Nucleus accumbens (tissue), 56 donors: ENCODE measurements at regions not wholly inside any gene's neighbourhood (a gene's known extent, or its start where the extent isn't known, plus 50 kb on each side); places are given as distances from the start of the nearest gene placed in this dataset.

Experiments used
- DNase-seq, 56 donors: peaks; one replicate each; lab custom pipeline; 2025; lab: John Stamatoyannopoulos, UW

DNA sequence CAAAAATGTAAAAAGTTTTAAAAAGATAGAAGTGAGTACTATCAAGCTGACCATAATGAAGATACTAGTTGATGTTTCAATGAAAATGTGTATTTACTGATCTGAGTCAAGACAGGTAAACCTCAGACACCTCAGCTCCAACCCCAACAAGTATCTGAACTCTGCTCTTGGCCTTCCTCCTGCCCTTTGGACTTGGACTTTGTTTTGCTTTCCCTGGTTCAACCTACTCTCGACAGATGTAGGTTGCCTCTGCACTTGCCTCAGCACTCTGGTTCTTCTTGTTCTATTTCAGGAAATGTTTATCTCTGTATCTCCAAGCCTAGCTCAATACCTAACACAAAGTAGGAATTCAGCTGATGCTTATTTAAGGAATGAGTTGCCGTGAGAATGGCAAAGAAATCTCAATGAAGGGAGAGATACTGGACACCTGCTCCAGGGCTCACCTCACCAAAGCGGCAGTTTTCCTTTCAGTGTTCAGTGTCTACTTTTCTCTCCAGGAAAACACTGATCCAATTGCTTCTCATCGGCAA is 248.8 kb upstream of the CTAGE1 start:
- DNase-seq, result no peak

DNA sequence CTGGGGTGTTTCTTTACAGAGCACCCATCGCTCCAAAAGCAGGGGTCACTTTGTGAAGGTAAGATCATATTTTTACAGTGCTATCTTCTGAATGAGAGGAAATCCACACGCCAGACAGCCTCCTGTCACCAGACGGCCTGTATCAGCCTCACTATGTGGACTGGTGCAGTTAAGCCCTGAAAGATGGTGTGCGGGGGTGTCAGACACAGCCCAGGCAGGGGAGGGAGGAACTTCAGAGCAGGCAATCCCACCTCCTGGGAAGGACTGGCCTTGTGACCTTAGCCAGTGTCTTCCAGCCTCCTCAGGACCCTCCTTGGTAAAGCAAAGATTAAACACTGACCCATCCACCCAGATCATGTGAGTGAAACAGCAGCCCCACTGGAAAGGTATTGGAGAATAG is 249.4 kb upstream of the CTAGE1 start:
- no peak for DNase-seq

DNA sequence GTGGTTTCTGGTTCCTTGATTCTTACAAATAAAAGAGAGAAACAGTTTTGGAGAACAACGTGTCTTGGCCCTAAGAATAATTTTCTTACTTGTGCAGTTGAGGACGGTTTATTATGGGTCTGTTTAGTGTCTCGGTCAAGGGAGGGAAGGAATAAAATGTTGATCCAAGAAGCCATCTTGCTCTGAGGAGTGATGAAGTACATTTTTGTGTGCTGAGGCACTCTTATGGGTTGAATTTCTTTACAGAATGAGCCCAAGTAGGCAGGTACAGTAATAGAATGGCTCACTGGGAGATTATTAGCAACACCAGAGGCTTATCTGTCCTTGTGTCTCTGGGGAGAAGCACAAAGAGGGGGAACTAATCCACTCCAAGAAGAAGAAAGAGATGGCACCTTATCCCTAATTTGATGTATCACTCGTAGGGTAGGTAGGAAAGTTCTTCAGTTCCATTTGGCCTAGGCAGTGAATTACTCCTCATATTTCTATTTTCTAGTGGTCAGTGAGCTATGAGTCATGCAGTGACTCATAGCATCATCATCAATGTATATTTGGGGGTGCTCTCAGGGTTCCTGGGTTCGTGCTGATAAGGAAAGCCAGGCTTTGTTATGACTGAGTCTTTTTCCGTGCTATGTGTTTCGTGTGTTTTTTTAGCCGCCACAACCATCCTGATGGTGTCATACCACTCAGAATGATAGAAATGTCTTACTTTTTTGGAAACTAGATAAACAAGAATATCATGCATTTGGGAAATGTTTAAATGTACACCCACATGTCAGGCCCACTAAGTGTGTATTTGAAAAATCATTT is 250.1 kb upstream of the CTAGE1 start:
- DNase-seq, result no peak

DNA sequence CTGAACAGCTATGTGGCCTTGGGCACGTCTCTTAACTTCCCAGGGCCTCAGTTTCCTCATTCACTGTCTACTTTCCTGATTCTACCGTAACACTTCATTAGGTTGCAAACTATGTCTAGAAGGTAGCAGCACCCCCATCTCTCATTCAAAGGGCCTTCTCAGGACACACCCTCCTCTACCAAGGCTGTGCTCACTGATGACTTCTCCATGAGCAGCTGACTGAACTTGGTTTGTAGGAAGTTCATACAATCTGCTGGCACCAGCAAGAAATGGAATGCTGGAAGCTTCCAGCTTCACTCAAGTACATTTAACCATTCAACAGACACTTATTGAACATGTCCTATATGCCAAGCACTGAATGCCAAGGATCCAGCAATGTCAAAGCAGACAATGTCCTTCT is 250.8 kb upstream of the CTAGE1 start:
- no peak for DNase-seq

DNA sequence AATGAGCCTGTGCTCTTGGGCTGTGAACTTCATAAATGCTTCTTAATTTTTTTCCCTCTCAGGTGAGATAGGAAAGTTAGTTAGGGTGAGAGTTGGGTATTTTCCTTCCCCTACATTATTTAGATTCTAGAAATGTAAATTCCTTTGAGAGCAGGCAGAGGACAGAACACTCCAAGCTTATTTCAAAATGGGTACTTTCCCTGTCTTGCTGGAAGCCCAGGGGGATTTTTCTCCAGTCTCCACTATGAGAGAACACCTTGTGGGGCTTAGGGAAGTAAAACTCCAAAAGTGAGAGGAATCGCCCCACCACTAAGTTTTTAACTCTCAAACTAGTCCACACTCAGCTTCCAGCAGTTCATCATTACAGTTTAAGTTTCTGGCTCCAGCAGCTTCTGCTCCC is 253.2 kb upstream of the CTAGE1 start:
- no peak for DNase-seq

DNA sequence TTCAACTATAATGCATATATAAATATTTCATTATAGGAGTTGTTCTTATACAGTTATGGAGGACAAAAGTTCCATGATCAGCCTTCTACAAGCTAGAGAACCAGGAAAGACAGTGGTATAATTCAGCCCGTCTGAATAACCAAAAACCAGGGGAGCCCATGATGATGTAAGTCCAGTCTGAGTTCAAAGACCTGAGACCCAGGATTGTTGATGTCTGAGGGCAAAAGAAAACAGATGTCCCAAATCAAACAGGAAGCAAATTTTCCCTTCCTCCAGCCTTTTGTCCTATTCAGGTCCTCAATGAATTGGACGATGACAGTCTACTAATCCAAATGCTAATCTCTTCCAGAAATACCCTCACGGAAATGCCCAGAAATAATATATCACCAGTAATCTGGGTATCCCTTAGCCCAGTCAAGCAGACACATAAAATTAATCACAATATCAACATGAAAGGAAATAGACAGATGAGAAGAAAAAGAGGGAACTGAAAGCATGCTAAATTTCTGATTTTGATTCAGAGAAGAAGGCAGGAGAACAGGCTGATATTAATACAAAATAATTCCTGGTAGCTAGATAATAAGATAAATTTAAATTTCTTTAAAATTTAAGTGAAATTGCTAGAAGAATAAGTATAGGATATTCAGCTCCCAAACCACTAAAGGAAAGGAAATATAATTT is 255.6 kb upstream of the CTAGE1 start:
- no peak for DNase-seq

DNA sequence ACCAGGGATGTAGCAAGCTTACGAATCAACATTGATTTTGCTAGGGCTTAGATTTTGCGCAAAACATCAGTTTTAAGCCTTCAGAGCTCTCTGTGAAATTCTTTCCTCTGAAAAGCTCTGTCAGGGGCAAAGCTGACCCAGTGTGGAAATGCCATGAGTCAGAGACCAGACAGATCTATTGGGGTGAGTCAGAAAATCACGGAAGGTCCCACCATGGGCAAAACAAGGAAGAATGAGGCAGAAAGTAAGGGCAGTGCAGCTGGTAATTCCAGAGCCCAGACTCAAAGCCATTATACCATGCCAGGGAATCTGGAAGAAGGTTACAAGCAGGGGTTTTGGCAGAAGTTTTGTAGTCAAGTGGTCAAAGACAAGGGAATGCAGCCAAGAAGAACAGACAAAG is 256.6 kb upstream of the CTAGE1 start:
- no peak for DNase-seq

DNA sequence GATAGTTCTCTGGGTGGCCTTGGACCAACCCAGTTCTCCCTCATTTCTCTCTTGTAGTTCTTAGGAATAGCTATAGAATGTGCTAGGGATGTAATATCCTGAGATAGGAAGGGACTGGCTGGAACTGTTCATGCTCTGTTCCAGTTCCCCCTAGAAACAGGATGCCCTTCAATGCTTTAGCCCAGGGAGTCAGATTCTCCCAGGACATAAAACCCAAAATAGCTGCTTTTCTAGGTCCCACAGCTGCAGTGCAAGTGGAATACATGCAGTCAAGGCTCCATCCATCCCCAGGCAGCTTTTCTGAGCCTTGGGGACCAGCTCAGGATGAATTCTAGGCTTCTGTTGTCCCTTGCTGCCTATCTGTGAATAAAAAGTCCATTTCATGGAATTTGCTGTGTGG is 257.3 kb upstream of the CTAGE1 start:
- DNase-seq, result no peak

DNA sequence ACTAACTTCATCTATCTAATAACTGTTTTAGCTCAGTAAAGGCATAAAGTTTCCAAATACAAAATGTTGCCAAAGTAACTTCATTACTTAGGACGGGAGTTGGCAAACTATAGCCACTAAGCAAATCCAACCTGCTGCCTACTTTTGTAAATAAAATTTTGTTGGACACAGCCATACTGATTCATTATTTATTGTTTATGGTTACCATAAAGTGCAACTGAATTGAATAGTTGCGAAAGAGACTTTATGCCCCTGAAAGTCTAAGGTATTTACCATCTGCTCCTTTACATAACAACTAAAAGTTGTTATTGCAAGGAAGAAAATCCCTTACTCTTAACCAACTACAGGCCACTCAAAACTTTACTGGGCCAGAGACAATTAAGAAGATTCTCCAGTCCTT is 256.7 kb upstream of the RBBP8 start:
- DNase-seq, result no peak

DNA sequence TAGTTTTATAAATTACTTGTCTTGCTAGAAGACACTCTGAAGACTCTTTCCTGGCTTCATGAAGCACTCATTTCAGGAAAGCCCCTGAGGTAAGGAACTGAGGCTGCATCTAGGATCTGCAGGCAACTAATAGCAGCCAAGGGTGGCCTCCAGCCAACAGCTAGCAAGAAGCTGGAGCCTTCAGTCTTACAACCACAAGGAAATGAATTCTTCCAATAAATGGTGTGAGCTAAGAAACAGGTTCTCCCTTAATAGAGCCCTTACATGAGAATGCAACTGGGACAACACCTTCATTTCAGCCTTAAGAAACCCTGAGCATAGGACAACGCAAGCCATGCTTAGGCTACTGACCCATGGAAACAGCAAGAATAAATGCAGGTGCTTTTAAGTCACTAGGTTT is 254.6 kb upstream of the RBBP8 start:
- no peak for DNase-seq

DNA sequence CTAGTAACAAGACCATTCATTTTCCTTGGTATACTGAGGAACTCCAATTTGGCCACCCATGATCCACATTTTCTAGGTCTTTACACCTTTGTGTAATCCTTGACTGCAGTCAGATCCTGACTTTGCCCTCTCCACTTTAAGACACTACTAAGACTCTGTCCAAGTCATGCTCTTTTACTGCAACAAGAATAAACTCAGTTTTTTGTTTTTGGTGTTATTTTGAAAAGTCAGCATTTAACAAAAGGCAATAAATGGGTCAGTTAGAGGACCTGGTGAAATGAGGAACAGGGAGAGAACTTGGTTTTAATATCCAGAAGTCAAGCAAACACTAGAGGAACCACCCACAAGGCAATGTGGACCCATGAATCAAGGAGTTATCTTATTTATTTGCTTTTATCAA is 252.2 kb upstream of the RBBP8 start:
- DNase-seq, result no peak

DNA sequence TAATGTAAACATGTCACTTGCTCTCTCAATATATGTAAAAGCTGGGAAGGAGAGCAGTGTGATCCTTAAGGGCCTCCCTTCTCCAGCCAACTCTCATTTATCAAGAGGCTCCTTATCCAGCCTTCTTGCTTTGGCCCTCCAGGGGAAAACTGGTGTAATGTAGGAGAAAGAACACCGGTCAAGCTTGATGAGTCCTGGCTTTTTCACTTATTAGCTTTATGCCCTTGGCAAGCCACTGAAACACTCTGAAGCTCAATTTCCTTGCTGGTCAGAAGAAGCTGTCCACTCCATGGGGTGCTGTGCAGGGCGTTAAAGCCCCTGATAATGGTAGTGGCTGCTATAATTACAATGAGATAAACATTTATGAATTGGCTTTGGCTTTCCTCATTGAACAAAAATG is 251.2 kb upstream of the RBBP8 start:
- DNase-seq, result no peak

DNA sequence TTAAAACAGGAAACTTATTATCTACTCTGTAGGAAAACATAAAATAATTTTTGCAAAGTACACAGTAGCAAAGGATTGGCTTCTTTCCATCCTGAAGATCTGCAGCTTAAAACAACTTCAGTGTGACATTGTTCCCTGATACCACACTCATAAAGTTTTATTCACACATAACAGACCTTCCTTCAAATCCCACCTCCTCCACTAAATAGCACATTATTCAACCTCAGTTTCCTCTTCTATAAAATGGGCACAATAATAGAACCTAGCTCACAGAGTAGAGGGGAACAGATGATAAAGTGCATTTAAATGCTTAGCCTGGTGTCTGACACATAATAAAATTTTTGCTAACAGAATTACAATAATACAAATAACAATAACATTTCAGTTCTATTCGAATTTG is 250.4 kb upstream of the RBBP8 start:
- no peak for DNase-seq

DNA sequence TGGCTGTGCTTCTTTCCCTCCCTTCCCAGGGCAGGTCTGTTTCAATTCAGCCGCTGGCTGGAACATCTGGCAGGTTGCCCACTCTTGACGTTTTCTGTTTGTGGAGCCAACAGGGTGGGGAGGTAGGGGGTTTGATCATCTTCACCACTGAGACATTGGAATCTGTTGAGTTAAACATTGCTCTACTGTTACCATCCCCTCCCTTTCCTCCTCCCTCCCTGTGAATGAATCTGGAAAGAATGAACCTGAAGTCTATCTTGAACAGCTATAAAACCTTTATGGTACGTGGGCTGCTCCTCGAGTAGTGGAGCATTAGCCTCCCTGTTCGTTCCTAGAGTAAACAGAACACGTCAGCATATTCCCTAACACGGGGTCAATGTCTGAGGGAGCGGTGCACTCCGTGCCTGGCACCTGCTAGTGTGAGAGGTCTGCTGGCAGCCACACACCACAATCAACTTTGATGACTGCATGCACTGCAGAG is 249.9 kb upstream of the RBBP8 start:
- DNase-seq, result peak in 6 of 56 donors; percentile 1 to 5 (median 2)

DNA sequence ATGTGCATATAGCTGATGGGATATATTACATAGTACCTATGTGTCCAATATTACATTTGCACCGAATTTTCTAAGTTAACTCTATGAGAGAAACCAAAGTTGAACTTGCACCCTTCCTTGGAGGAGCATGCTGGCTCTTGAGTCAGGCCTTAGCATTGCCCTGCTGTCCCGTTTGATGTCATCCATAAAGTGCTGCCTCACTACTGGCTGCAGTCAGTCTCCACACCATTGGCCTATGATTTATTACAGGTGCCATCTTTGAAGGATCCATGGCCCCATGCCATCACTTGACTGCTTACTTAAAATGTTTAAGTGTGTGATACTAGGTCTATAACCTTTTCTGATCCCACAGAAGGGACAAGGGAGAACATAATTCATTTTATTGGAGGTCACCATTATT is 249.3 kb upstream of the RBBP8 start:
- no peak for DNase-seq

DNA sequence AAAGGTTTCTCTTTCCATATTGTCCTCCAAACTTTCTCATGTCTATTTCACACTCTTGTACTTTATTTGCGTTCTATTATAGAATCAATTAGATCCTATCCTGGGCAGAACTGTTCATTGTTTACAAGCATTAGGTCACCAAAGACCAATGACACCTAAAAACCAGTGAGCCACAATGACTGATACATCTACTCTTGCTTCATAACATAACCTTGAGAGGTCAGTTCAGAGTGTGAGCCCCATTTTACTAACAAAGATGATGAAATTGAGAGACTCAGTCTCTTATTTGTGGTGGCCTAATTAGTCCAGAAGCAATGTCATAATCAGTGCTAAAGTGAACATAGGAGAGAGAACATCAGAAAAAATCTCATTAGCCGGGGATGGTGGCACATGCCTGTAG is 248.9 kb upstream of the RBBP8 start:
- no peak for DNase-seq

DNA sequence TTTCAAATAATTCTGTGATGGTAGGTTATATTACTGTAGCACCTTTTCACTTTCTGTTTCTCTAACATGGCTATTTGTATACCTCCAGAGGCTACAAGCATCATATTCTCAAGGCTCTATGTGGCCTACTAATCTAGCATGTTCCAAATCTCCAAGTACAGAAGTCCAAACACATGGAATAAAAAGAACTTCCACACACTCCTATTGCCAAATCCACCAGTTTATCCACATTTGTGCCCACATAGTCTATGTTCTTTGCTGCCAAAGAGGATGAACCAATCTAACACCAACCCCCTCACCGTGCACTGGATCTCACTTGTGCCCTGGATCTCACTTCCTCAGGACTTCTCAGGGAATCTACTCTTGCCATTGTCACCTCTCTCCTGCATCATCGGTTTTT is 247.3 kb upstream of the RBBP8 start:
- no peak for DNase-seq

DNA sequence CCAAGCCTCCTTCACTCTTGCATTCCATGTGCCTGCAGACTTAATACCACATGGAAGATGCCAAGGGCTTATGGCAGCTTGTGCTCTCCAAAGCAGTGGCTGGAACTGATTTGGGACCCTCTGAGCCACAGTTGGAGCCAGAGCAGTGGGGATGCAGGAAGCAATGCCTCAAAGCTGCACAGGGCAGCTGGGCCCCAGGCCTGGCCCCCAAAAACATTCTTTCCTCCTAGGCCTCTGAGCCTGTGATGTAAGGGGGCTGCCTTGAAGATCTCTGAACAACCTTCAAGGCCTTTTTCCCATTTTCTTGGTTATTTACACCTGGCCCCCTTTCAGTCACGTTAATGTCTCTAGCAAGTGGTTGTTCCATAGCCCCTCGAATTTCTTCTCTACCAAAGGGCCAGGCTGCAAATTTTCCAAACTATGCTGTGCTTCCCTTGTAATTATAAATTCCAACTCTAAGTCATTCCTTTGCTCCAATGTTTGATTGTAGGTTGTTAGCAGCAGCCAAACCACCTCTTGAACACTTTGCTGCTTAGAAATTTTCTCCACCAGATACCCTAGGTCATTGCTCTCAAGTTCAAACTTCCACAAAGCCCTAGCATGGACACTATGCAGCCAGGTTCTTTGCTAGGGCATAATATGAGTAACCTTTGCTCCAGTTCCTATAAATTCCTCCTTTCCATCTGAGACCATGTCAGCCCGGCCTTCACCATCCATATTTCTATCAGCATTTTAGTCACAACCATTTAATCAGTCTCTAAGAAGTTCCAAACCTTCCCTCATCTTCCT is 245.0 kb upstream of the RBBP8 start:
- no peak for DNase-seq

DNA sequence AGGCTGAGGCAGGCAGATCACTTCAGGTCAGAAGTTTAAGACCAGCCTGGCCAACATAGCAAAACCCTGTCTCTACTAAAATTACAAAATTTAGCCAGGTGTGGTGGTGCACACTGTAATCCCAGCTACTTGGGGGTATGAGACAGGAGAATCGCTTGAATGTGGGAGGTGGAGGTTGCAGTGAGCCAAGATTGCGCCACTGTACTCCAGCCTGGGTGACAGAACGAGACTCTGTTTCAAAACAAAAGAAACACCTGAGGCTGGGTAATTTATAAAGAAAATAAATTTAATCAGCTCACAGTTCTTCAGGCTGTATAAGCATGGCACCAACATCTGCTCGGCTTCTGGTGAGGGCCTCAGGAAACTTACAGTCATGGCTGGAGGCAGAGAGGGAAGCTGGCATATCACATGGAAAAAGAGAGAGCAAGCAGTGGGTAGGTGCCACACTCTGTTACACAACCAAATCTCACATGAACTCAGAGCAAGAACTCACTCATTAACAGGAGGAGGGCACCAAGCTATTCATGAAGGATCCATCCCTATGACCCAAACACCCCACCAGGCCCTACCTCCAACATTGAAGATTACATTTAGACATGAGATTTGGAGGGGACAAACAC is 244.1 kb upstream of the RBBP8 start:
- DNase-seq, result no peak

DNA sequence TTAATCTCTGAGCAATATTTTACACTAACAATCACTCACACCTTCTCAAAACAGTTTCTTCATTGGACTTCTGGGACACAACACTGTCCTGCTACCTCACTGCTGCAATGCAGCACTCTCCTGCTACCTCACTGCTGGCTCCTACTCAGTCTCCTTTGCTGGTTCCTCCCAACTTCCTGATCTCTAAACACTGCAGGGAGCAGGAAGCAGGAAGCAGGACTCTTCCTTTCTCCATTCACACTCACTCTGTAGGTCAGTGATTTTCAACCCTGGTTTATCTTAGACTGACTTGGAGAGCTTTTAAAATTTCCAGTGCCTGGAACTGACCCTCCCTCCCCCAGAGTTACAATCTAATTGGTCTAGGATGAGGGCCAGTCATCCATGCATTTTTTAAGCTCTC is 243.4 kb upstream of the RBBP8 start:
- no peak for DNase-seq

DNA sequence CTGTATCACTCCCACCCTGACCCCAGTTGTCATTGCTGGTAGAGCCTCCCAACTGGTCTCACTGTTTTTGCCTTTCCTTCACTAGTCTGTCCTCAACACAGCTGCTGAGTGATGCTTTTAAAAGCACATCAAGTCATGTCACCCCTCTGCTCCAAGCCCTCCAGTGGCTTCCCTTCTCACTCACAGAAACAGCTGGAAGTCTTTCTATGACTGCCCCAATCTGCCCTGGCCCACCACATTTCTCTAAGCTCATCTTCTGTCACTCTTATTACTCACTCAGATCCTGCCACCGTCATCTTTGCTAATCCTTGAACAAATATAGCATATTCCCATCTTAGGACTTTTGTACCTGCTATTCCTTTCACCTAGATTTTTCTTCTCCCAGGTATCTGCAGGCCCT is 242.6 kb upstream of the RBBP8 start:
- no peak for DNase-seq
